Panc1 (cell line): ENCODE measurements at regions not wholly inside any gene's neighbourhood (a gene's known extent, or its start where the extent isn't known, plus 50 kb on each side); places are given as distances from the start of the nearest gene placed in this dataset.

Experiments
- ATAC-seq: fragments of 200-7000 bp; cut with Tn5 transposase; 2 replicates; pipeline ENCODE4 v1.9.1; 2020; ENCODE audit warnings: mild to moderate bottlenecking, moderate library complexity
- BruUV-seq: library from RNA; stranded (reverse); fragments of 400-500 nt; replicated peaks from 2 replicates; lab custom pipeline; 2021; lab: Mats Ljungman, UMichigan
- CTCF ChIA-PET: fragments of 300-600 bp; sonication (Branson Sonifier 250); formaldehyde crosslinking; loops from one replicate; lab custom pipeline; 2022; ENCODE audit warnings: antibody characterized with exemption; lab: Charles Lee
- POLR2A ChIA-PET: fragments of 300-600 bp; sonication (Branson Sonifier 250); formaldehyde crosslinking; loops from one replicate; lab custom pipeline; 2022; ENCODE audit warnings: antibody characterized with exemption; lab: Charles Lee
- DNase-seq: peaks from one replicate; pipeline ENCODE4 v3.0.0-alpha.2; 2010; ENCODE audit warnings: low read depth, low spot score
- H3K27ac ChIP-seq: 2 replicates; pipeline ENCODE4 v1.5.1; 2011; ENCODE audit warnings: mild to moderate bottlenecking, low read length, inconsistent platforms
- H3K27me3 ChIP-seq: fragments of 200-500 bp; sonication (Bioruptor generic); 2 replicates; pipeline ENCODE4 v1.6.0; 2014; ENCODE audit warnings: low read length, inconsistent platforms; ENCODE audit not compliant: control insufficient read depth, insufficient read depth
- H3K36me3 ChIP-seq: fragments of 200-500 bp; sonication (Bioruptor generic); 2 replicates; pipeline ENCODE4 v1.5.1; 2014; ENCODE audit warnings: inconsistent platforms, mild to moderate bottlenecking, low read length, moderate library complexity; ENCODE audit not compliant: control insufficient read depth, insufficient read depth
- H3K4me1 ChIP-seq: 2 replicates; pipeline ENCODE4 v1.5.1; 2011; ENCODE audit warnings: inconsistent platforms, mild to moderate bottlenecking, low read length, moderate library complexity; ENCODE audit not compliant: control insufficient read depth, insufficient read depth
- H3K4me3 ChIP-seq, 2 experiments: 2 replicates each; pipeline ENCODE4 v1.5.1; 2011 to 2012; ENCODE audit warnings: low read depth in 2 of 2, low read length in 2 of 2, mild to moderate bottlenecking in 2 of 2, inconsistent platforms in 1 of 2, moderate library complexity in 1 of 2
- H3K9me3 ChIP-seq: fragments of 200-500 bp; sonication (Bioruptor generic); 2 replicates; pipeline ENCODE4 v1.5.1; 2014; ENCODE audit warnings: low read depth, mild to moderate bottlenecking, inconsistent platforms, low read length, moderate library complexity; ENCODE audit not compliant: control insufficient read depth, insufficient read depth
- CTCF ChIP-seq: fragments of 450-650 bp; IDR thresholded peaks from 2 replicates; pipeline ENCODE4 v1.5.1; 2017; ENCODE audit warnings: mild to moderate bottlenecking
- POLR2AphosphoS5 ChIP-seq: IDR thresholded peaks from 2 replicates; pipeline ENCODE4 v1.6.1; 2012; ENCODE audit warnings: mild to moderate bottlenecking, low read depth, low read length, moderate library complexity
- REST ChIP-seq, 2 experiments: IDR thresholded peaks; 2 replicates each; pipeline ENCODE4 v1.6.1; 2011 to 2012; ENCODE audit warnings: low read depth in 2 of 2, control low read depth in 1 of 2, low read length in 1 of 2, mild to moderate bottlenecking in 1 of 2, moderate library complexity in 1 of 2; ENCODE audit not compliant: insufficient read depth in 1 of 2
- SIN3A ChIP-seq: IDR thresholded peaks from 2 replicates; pipeline ENCODE4 v1.6.1; 2012; ENCODE audit warnings: low read depth, mild to moderate bottlenecking, low read length, moderate library complexity, borderline replicate concordance; ENCODE audit not compliant: insufficient read depth
- TCF7L2 ChIP-seq: IDR thresholded peaks from 2 replicates; pipeline ENCODE4 v1.6.1; 2011; ENCODE audit warnings: mild to moderate bottlenecking, low read depth, low read length, inconsistent platforms
- in situ Hi-C: cut with HindIII; loops from 2 replicates; pipeline ENCODE4 v1.10.0; 2016; ENCODE audit warnings: low sequenced_read_pairs, low pct_unique_long_range_greater_than_20kb
- intact Hi-C: fragments of 100-400 bp; cut with micrococcal nuclease; formaldehyde crosslinking; loops from one replicate; pipeline ENCODE4 v1.10.0; 2022; ENCODE audit not compliant: unreplicated experiment

- no peak overlapping the region for H3K4me3 ChIP-seq
- no peaks in the 10 kb centered on the region for H3K36me3 ChIP-seq
- intact Hi-C loops = no loop called here
- H3K27ac ChIP-seq = peak overlapping the region; percentile 89
- DNase-seq = peak; percentile 96
- H3K9me3 ChIP-seq = peaks cover 23% of the 10 kb centered on the region; the same call in 1 of the 2 replicates
- peaks cover 5% of the 10 kb centered on the region; the same call in 1 of the 2 replicates for H3K4me1 ChIP-seq
- CTCF ChIA-PET = interaction anchor here (0.6 kb wide), 1 partner anchor 22 kb away, joined by 3 read pairs; no protein-coding TSS in a partner anchor
- peak; percentile 98 for ATAC-seq
- H3K27me3 ChIP-seq = no peaks in the 10 kb centered on the region
- TF ChIP-seq CTCF (no peak), POLR2AphosphoS5 (peak; percentile 81; the same call in 1 of the 2 replicates), REST (IDR thresholded peaks at IDR 0.05; ENCODE audit: insufficient read depth in 1 of 2, low read depth in 2 of 2, low read length in 1 of 2) (no peak), TCF7L2 (0 out of 2 replicates have a peak, but pooled peaks have one; percentile 27), SIN3A (no peak)
- BruUV-seq = no TSS peak
- in situ Hi-C loops = no loop called here
- POLR2A ChIA-PET = interaction anchor here (0.5 to 0.6 kb wide), 2 partner anchors 894 to 1074 kb away, joined by 3 to 4 read pairs; no protein-coding TSS in a partner anchor
Observed at GRCh38 chr7:19404912-19405329, 259.7 kb upstream of the FERD3L start.

GRCh38 chr7:19403691-19404090, 258.5 kb upstream of the FERD3L start:
- Histone ChIP-seq H3K27ac (peak overlapping the region; percentile 89), H3K27me3 (no peaks in the 10 kb centered on the region), H3K4me3 (no peak overlapping the region), H3K9me3 (peaks cover 23% of the 10 kb centered on the region; the same call in 1 of the 2 replicates), H3K4me1 (peaks cover 5% of the 10 kb centered on the region; the same call in 1 of the 2 replicates), H3K36me3 (no peaks in the 10 kb centered on the region)
- no peak for DNase-seq
- ATAC-seq = peak; percentile 58
- TF ChIP-seq SIN3A = no peak
- TF ChIP-seq CTCF = no peak
- TF ChIP-seq POLR2AphosphoS5 = peak; percentile 35; the same call in 1 of the 2 replicates
- ChIA-PET CTCF (no interaction called here), POLR2A (no interaction called here)
- intact Hi-C loops = no loop called here
- in situ Hi-C loops = no loop called here
- no TSS peak for BruUV-seq
